Smooth muscle cell (in vitro differentiated cells): ENCODE measurements at regions not wholly inside any gene's neighbourhood (a gene's known extent, or its start where the extent isn't known, plus 50 kb on each side); places are given as distances from the start of the nearest gene placed in this dataset.

Experiments used
- DNase-seq: peaks from one replicate; lab custom pipeline; 2025; ENCODE audit not compliant: unreplicated experiment; lab: John Stamatoyannopoulos, UW
- H2AFZ ChIP-seq: fragments of 200-600 bp; sonication (generic); 2 replicates; pipeline ENCODE4 v1.6.0; 2016; ENCODE audit warnings: antibody characterized with exemption, low read depth, mild to moderate bottlenecking
- H3F3A ChIP-seq: fragments of 200-600 bp; sonication (generic); 2 replicates; pipeline ENCODE4 v1.6.0; 2017; ENCODE audit warnings: antibody characterized with exemption, low read depth
- H3K27ac ChIP-seq: fragments of 200-600 bp; sonication (generic); 2 replicates; pipeline ENCODE4 v1.5.1; 2016; ENCODE audit warnings: low read depth, mild to moderate bottlenecking
- H3K27me3 ChIP-seq: fragments of 200-600 bp; sonication (generic); 2 replicates; pipeline ENCODE4 v1.6.1; 2016; ENCODE audit warnings: low read depth, mild to moderate bottlenecking
- H3K36me3 ChIP-seq: fragments of 200-600 bp; sonication (generic); 2 replicates; pipeline ENCODE4 v1.5.1; 2016; ENCODE audit warnings: low read depth
- H3K4me1 ChIP-seq: fragments of 200-600 bp; sonication (generic); 2 replicates; pipeline ENCODE4 v1.5.1; 2016; ENCODE audit warnings: low read depth
- H3K4me2 ChIP-seq: fragments of 200-600 bp; sonication (generic); 2 replicates; pipeline ENCODE4 v1.6.0; 2016; ENCODE audit warnings: mild to moderate bottlenecking
- H3K4me3 ChIP-seq: fragments of 200-600 bp; sonication (generic); 2 replicates; pipeline ENCODE4 v1.5.1; 2016; ENCODE audit warnings: mild to moderate bottlenecking
- H3K79me2 ChIP-seq: fragments of 200-600 bp; sonication (generic); 2 replicates; pipeline ENCODE4 v1.6.0; 2016; ENCODE audit warnings: low read depth, mild to moderate bottlenecking
- H3K9ac ChIP-seq: fragments of 200-600 bp; sonication (generic); 2 replicates; pipeline ENCODE4 v1.6.0; 2016; ENCODE audit warnings: low read depth
- H3K9me3 ChIP-seq: fragments of 200-600 bp; sonication (generic); replicated peaks from 2 replicates; pipeline ENCODE4 v1.5.1; 2016; ENCODE audit warnings: low read depth
- H4K20me1 ChIP-seq: fragments of 200-600 bp; sonication (generic); 2 replicates; pipeline ENCODE4 v1.6.0; 2016; ENCODE audit warnings: low read depth
- WGBS: methylation state at CpG from one replicate; pipeline ENCODE4 v1.1.7; 2016; ENCODE audit warnings: low lambda C conversion rate; 5-methylcytosine and 5-hydroxymethylcytosine counted together
- TF ChIP-seq, protein P1 (sequence below): fragments of 200-600 bp; sonication (generic); IDR thresholded peaks from 2 replicates; pipeline ENCODE4 v1.5.1; 2017; ENCODE audit warnings: borderline replicate concordance, mild to moderate bottlenecking, antibody characterized with exemption; ENCODE audit not compliant: insufficient read depth, poor library complexity, severe bottlenecking

DNA sequence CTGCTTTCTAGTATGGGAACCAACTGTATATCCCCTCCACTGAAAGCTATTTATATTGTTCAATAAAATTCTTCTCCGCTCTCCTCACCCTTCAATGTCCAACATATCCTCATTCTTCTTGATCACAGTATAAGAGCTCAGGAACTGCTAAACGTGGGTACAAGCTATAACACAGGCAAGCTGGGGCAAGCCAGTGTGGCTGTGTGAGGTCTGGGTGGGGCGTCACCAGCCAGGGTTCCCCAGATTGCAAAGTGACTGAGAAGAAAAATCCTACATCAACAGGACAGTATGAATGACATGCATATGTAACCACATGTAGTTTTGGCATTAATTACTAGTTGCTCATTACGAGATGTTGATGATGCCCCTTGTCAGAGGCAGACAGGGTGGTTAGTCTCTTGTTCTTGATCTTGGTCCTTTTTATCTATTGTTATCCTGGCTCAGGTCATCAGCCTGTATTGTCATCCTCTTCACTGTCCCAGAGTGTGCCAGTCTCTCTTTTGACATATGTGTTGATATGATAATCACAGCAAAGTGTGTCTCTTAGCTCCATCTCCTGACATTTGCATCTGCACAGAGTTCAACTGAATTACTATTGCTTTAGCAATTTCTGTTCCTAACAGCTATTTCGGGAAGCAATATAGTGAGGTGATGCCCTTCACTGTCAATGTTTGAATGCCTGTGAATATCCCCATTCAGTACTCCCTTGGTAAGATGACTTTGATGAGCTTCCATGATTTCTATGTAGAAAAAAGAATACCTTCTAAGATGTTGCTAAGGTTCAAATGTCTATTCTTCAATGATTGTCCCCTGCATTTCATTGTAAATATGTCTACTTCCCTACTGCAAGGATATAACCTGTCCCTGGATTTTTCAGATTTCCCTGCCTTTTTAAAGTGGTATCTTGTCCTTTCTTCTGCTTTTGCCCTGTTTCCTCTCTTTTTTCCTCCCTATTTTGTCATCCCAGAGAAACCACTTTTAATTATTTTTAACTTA lies 140.3 kb downstream of the MAT2B start:
- no peaks in the 10 kb centered on the region for H3K36me3 ChIP-seq
- H3K9me3 ChIP-seq = no peaks in the 10 kb centered on the region
- H3K4me1 ChIP-seq = no peaks in the 10 kb centered on the region
- no peaks in the 10 kb centered on the region for H3K79me2 ChIP-seq
- DNase-seq = no peak
- H4K20me1 ChIP-seq = no peaks in the 10 kb centered on the region
- H3F3A ChIP-seq = no peaks in the 10 kb centered on the region
- 83% methylated on average over 5 of the region's 5 CpGs for WGBS
- no peaks in the 10 kb centered on the region for H3K27me3 ChIP-seq
- H2AFZ ChIP-seq = no peak overlapping the region
- no peak overlapping the region for H3K4me3 ChIP-seq
- no peak overlapping the region for H3K9ac ChIP-seq
- H3K4me2 ChIP-seq = no peak overlapping the region
- H3K27ac ChIP-seq = no peak overlapping the region
- TF ChIP-seq, protein P1, sequence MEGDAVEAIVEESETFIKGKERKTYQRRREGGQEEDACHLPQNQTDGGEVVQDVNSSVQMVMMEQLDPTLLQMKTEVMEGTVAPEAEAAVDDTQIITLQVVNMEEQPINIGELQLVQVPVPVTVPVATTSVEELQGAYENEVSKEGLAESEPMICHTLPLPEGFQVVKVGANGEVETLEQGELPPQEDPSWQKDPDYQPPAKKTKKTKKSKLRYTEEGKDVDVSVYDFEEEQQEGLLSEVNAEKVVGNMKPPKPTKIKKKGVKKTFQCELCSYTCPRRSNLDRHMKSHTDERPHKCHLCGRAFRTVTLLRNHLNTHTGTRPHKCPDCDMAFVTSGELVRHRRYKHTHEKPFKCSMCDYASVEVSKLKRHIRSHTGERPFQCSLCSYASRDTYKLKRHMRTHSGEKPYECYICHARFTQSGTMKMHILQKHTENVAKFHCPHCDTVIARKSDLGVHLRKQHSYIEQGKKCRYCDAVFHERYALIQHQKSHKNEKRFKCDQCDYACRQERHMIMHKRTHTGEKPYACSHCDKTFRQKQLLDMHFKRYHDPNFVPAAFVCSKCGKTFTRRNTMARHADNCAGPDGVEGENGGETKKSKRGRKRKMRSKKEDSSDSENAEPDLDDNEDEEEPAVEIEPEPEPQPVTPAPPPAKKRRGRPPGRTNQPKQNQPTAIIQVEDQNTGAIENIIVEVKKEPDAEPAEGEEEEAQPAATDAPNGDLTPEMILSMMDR = no peak

- H3K27ac ChIP-seq = no peak overlapping the region
- H3K9me3 ChIP-seq = no peaks in the 10 kb centered on the region
- WGBS = 94% methylated on average over 2 of the region's 2 CpGs
- no peaks in the 10 kb centered on the region for H3K4me1 ChIP-seq
- TF ChIP-seq, protein P1 = no peak
- H3F3A ChIP-seq = no peaks in the 10 kb centered on the region
- no peak for DNase-seq
- no peaks in the 10 kb centered on the region for H4K20me1 ChIP-seq
- no peaks in the 10 kb centered on the region for H3K27me3 ChIP-seq
- no peaks in the 10 kb centered on the region for H3K79me2 ChIP-seq
- no peak overlapping the region for H3K4me3 ChIP-seq
- no peak overlapping the region for H3K9ac ChIP-seq
- H2AFZ ChIP-seq = no peak overlapping the region
- H3K4me2 ChIP-seq = no peak overlapping the region
- H3K36me3 ChIP-seq = no peaks in the 10 kb centered on the region
Observed at GRCh38 chr5:163649514-163649913, 144.1 kb downstream of the MAT2B start.

- WGBS = 98% methylated on average over 1 of the region's 1 CpG
- Histone ChIP-seq H3K4me2 (no peak overlapping the region), H4K20me1 (no peaks in the 10 kb centered on the region), H3K36me3 (no peaks in the 10 kb centered on the region), H3K9me3 (no peaks in the 10 kb centered on the region), H3K4me1 (no peaks in the 10 kb centered on the region), H3K4me3 (no peak overlapping the region), H3K79me2 (no peaks in the 10 kb centered on the region), H3K27me3 (no peaks in the 10 kb centered on the region), H3F3A (no peaks in the 10 kb centered on the region), H2AFZ (no peak overlapping the region), H3K9ac (no peak overlapping the region), H3K27ac (no peak overlapping the region)
- no peak for DNase-seq
- TF ChIP-seq, protein P1 = no peak
Observed at GRCh38 chr5:163653526-163653925, 148.1 kb downstream of the MAT2B start.
